HG02885 (cell line): ENCODE measurements at regions not wholly inside any gene's neighbourhood (a gene's known extent, or its start where the extent isn't known, plus 50 kb on each side); places are given as distances from the start of the nearest gene placed in this dataset.

ENCODE experiments used
- ATAC-seq: cut with Tn5 transposase; IDR thresholded peaks from one replicate; pipeline ENCODE4 v1.9.1; 2021; ENCODE audit warnings: mild to moderate bottlenecking; ENCODE audit not compliant: unreplicated experiment, poor library complexity

DNA sequence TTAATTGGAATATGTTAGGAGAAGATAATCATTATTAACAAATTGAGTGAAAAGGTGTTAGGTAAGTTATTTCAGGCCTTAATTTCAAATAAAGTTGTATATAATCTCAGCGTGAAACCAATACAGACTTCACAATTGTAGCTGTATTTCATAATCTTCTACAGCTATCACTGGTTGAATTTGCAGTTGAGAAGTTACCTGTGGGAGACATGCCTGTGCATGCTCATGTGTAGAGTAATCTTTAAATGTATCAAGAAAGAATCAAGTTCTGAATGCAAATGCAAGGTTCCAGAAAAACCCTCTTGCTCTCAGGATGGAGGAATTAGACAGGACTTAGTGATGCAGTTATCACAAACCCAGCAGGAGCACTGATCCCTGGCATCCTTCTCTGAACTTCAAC, 938.4 kb upstream of the SLC10A2 start:
- ATAC-seq, result no peak

DNA sequence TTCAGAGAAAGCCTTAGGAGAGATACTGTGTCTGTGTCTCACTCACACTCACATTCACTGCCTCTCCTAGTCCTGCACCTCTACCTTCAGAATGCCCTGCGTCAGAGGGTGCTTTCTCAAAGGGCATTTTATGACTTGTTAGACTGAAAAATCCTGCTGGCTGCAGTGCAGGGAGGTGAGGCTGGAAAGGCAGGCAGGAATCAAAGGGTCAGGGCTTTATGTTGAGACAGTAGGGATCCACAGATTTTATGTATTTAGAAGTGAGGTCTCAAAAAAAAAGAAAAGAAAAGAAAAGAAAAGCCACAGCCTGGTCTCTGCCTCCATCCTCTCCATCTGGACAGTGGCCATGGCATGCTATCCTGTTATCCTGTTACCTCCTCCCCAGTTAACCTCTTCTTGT, 936.0 kb upstream of the SLC10A2 start:
- no peak for ATAC-seq

DNA sequence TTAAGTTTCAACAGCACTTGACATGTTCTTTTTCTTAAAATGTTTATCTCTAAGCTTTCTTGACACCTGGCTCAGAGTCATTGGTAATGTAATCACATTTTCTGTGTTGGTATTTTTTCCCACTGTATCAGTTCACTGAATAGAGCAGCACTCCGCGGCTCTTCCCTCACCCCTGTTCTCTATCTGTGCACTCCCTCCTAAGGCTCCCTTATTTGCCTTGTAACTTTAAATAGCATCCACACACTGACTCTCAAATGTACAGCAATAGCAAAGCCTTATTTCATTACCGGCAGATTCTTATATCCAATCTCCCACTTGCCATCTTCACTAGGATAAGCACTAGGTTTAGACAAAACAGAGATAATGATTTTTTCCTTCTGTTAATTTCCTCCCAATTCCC, 935.5 kb upstream of the SLC10A2 start:
- ATAC-seq, result no peak

DNA sequence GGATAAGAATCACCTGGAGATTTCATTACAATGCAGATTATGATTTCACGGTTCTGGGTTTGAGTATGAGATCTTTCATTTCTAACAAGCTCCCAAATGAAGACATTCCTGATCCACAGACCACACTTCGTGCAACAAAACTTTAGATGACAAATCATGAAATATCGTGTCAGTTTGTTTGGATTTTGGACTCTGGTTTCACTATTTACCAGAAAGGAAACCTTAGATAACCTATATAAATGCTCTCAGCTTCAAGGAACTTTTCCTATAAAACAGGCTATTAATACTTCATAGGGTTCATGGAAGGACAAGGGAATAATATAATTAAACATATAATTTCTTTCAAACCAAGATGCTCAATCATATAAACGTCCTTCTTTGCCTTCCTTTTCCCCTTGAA, 930.5 kb upstream of the SLC10A2 start:
- ATAC-seq, result no peak

DNA sequence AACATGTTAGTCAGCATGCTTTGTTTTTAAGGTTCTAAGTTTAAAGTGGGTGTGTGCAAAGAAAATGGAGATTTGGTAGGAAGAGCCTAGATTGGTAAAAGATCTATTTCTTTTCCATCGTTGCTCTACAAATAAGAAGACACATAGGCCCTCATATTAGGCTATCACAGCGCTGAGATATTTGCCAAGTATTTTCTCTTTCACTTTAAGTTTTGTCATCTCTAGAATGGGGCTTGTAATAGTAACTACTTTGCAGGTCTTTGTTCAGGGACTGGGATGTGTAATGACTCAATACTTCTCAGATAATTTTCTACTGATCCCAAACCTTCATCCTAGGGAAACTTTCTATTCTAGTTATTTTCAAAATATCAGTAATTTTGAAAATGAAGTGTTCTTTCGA, 917.7 kb upstream of the SLC10A2 start:
- ATAC-seq, result no peak

DNA sequence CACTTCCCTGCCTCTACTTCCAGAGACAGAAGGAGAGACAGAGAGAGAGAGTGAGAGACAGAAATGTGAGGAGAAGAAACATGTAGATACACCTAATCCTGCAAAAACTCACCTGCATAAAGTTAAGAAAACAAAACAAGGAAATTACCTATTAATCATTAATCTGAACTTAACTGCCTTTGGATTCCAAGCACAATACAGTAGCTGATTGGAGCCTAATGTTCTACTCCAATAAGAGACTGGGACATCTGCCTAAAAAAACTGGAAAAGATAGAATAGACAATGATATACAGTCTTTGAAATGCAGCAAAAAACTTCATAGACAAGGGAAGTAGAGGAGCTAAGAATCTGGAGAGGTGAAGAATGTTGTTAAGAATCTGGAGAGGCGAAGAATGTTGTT, 910.2 kb upstream of the SLC10A2 start:
- no peak for ATAC-seq

DNA sequence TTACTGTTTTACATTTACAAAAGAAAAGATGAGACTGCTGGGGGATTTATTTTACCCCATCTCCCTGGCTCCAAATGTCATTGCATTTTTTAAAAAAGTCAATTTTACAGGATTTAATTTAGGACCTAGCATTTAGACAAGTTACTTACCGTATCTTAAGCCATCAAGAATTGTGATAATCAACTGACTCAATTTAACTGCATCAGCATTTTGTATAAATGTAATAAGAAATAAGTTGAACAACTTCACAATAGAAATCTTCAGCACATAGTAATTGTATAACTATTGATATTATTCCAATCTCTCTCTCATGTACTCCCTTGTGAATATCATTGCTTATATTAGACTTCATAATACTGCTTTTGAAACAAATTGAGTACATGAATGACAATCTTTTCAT, 907.5 kb upstream of the SLC10A2 start:
- no peak for ATAC-seq

DNA sequence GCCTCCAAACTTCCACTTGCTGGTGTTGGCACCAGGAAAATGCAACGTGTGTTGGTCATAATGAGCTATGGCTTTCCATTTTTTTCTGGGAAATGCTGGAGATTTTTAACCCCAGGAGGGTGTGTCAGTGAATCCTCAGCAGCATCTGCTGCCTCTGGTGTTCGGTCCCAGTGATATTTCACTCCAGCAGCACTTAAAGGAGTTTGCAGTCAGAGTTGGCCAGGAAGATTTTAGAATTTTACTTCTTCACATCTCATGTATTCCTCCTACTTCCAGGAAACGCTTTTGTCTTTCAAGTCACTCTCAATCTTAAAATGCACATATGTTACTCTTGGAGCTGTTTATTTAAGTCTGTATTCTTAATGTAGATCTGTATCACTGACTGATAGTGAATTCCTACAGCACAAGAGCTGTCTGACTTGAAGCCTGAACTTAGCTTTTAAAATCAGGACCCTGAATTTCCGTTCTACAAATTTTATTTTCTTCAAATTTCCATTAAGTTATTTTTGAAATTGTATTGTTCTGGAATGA, 903.4 kb upstream of the SLC10A2 start:
- no peak for ATAC-seq

DNA sequence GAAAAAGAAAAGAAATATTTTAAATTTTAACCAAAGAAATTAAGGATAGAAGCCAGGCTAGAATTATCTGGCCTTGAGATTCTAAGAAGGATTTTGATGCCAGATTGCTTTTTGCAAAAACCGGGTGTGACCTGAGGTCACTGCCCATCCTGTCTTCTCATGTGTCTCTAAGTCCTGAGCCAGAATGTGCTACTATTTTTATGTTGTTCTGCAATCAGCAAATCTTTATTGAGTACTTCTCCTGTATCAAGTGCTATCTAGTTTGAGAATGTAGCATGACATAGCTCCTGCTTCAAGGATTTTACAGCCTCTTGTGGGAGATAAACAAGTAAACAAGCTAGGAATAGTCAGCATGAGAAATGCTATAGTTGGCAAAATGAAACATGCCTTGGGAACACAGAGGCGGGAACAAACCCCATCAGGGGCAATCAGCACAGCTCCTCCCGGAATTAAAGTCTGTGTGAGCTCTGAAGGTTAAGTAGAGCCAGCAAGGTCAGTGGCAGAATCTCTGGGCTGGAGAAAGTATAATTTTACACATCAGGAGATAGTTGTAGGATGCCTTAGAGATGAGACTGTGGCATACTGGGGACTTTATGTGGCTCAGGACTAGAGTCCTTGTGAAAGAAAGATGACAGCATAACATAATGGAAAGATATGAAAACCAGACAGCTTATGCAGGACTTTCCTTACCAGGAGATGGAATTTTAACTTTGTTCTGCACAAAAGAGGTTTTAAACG, 899.5 kb upstream of the SLC10A2 start:
- ATAC-seq, result no peak

DNA sequence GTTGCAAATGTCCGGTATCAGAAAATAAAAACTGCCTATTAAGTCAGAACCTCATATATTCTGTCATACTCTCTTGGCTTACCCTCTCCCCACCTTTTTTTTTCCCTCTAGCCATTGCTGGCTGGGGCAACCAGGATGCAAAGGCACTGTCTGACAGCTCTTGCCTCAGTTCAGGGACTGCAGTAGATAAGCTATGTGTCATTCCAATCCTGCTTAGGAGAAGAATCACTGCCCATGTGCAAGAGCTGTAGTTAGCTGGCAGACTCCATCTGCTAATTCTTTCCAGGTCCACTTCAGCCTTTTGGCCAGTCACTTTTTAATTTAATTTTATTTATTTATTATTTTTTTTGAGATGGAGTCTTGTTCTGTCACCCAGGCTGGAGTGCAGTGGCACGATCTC, 895.6 kb upstream of the SLC10A2 start:
- no peak for ATAC-seq

DNA sequence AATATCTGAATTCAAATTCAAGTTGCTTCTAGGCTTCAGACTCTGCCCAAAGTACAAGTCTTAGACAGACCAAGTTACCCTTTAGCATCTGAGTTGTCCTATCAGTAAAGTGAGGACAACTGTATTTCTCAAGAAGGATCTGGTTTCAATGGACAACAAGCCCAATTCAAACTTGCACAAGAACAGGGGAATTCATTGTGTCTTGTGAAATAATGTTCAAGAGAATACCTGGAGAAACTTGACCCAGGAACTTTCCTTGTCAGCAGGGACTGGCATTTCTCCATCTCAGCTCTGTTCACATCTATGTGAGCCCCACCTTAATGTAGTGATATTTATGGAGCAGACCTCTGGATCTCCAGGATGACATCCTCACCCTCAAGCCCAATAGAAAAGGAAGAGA, 894.9 kb upstream of the SLC10A2 start:
- ATAC-seq, result no peak

DNA sequence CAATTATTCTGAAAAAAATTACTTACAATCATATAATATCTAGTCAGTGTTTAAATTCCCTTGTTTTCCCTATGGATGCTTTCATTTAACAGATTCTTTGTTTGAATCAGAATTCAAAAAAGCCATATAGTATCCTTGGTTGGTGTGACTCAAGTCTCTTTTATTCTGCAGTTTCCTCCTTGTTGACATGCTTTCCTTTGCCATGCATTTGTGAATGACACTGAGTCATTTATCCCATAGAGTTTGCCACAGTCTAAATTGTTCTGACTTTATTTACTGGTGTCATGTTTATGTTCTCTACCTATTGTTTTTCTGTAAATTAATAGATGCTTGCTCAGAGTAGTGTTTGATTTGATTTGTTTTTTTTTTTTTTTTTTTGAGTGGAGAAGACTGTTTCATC, 893.8 kb upstream of the SLC10A2 start:
- no peak for ATAC-seq

DNA sequence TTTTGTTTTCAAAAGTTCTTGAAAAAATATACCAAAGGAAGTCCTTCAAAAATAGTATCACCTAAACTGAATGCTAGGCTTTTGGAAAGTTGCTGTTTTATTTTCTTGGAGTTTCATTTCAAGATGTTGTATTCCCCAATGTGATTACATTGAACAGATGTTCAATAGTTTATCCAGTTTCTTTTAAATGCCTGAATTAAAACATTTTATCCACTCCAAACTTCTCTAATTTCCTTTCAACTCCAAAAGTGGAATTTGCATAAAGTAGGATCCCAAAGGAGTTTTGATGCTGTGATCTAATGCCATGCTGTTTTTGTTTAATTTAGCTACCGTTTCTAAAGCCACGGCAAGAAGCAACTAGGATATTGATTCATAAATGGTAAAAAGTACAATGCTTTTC, 892.5 kb upstream of the SLC10A2 start:
- ATAC-seq, result no peak

DNA sequence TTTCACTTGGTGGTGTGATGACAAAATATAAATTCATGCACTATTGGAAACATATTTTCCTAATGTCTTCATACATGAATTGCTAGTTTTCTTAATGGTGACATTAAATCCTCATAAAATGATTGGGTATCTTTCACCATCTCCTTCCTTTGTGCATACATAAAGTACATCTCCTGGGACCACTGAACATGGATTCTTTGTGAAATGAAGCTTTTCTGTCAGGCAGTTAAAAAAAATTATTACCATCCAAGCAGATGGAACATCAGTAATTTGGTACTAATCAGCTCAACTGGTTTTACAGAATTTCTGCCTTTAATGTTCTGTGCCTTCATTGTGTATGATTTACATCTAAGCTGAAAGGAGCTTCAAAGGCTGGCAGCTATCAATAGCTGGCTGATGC, 891.7 kb upstream of the SLC10A2 start:
- ATAC-seq, result no peak

DNA sequence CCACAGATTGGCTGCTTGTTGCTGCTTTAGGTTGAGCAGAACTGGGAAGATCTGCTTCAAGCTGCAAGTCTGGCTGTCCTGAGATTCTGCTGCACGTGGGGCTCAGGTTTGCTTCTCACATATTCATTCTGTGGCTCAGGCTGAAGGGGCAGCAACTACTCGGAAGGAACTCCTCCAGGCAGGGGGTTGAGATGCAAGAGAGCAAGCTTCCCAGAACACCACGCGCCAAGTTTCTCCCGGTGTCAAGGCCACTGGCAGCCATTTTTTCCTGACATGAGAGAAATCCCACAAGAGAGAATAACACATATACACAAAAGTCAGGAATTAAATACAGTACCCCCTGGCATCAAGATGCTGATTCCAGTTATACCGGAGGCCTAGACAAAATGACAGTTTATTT, 887.6 kb upstream of the SLC10A2 start:
- ATAC-seq, result no peak

DNA sequence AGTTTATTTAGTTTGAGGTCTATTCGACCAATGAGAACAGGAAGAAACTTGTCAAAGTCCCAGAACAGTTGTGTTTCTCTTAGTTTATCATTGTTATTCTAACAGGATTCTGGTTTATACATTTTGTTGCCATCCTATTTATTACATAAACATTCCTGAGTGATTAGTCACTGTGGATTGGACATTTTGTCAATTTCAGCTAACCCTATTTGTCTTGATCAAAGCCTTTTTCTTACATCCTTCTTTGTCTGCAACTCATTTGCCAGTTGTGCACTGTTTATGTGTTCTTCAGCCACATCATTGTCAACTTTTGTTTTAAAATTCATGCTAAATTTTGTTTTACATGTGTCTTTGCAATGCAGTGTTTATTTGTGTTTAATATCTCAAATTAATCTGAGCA, 886.0 kb upstream of the SLC10A2 start:
- no peak for ATAC-seq

DNA sequence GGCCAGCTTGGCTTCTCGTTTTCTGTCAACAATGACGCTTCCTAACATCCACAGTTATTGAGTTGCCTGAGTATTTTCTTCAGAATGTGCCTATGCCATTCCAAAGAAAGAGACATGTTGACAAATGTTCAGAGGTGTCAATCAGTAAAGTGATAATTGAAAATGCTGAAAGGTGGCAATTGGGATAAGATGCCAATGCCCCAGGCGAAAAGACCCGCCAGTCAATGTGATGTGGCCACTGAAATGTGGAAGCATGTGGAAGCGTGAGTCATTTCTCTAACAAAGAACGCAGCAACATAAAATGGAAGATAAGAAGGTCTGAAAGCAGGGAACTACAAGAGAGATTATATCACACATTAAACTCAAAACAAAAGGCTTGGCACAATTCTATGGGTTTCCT, 882.2 kb upstream of the SLC10A2 start:
- ATAC-seq, result no peak

DNA sequence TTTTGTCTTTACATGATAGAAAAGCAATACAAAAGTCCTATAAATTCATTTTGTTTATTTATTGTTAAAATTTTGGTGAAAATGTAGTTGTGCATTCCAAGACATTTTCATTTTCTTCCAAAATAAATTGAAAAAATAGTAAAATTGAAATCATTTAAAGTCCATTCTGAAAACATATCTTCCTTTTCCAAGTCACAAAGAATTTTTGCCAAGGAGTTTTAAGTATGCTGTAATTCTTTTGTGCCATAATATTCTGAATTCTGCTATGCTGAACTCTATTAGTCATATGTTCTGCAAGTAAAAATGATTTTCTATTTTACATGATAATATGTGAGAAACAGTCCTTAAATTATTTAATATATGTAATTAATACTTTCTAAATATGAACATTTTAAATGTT, 879.6 kb upstream of the SLC10A2 start:
- ATAC-seq, result no peak

DNA sequence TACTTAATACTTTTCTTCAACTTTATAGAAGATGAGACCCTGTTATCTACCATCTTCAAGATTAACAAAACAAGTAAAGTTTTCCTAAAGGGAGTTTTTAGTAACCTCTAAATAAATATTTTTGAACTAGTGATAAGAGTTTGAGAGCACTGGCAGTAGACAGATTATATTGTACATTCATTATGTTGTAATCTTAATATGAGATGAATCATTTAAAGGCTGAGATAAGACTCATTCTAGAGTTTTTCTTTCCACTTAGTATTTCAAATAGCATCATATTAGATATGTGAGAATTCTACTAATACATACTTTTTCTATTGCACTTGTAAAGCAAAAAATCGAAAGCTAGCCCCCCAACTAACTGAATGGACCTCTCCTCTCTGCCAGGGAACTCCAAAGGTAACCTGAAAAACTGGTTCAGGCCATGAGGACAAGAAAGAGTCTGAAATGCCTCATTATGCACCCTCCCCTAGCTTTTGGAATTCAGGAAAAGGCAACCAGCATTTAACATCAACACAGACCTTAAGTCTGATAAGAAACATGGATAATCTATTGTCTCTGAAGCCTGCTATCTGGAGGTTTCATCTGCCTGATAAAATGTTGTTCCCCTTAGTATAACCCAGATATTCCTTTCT, 875.4 kb upstream of the SLC10A2 start:
- ATAC-seq, result no peak

DNA sequence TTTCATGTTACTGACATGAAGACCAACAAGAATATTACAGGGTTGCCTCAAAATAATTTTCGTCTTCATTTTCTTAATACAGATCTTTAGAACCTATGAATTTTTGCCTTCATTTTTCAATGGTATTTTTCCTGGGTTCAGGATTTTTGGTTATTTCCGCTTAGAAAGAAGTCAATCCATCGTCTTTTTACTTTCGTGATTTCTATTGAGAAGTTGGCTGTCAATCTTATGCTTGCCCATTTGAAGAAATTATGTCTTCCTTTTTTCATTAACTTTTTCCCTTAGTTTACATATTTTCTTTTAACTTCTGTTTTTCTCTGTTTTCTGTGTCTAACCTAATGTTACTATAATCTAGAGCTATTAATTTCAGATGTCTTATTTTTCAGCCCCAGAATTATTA, 868.9 kb upstream of the SLC10A2 start:
- ATAC-seq, result no peak

DNA sequence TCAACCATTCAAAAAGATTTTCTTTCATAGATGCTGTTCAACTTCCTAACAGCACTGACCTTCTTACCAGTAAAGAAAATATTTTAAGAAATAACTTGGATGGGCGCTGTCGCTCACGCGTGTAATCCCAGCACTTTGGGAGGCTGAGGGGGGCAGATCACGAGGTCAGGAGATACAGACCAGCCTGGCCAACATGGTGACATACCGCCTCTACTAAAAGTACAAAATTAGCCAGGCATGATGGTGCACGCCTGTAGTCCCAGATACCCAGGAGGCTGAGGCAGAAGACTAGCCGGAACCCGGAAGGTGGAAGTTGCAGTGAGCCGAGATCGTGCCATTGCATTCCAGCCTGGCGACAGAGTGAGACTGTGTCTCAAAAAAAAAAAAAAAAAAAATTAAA, 865.7 kb upstream of the SLC10A2 start:
- no peak for ATAC-seq

DNA sequence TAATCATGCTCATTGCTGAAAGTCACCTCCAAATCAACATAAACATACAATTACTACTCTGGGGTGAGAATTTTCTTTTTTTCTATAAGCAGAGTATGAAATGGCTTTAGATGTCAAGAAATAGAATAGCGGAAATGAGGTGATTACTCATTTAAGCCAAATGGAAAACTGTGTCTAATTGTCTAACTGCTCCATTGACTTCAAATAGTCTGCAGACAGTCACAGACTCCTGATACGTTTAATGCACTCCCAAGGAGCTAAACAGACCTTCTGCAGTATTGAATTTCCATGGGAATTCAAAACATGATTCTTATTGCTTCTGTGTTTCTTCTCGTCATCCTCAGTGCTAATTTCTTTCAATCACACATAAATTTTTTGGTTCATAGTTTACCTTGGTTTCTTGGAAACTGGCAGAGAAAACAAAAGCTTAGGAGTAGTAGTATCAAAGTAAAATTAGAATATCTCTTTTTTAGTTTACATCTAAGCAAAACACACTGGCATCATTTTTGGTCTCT, 865.2 kb upstream of the SLC10A2 start:
- no peak for ATAC-seq
